Epithelial cell of prostate (primary cell): ENCODE measurements at regions not wholly inside any gene's neighbourhood (a gene's known extent, or its start where the extent isn't known, plus 50 kb on each side); places are given as distances from the start of the nearest gene placed in this dataset.

Experiments used
- DNase-seq: peaks from one replicate; pipeline ENCODE4 v3.0.0-alpha.2; 2011; ENCODE audit warnings: low read depth, low spot score
- H3K27ac ChIP-seq: fragments of 450-650 bp; 2 replicates; pipeline ENCODE4 v1.5.1; 2017; ENCODE audit warnings: mild to moderate bottlenecking

GRCh38 chr3:62970648-62971047 lies 95.4 kb upstream of the CADPS start:
- no peak for DNase-seq
- H3K27ac ChIP-seq: no peak overlapping the region

GRCh38 chr3:62975566-62975965 lies 100.3 kb upstream of the CADPS start:
- H3K27ac ChIP-seq: no peak overlapping the region
- no peak for DNase-seq

GRCh38 chr3:62981962-62982361 lies 106.7 kb upstream of the CADPS start:
- H3K27ac ChIP-seq: no peak overlapping the region
- no peak for DNase-seq

- H3K27ac ChIP-seq: no peak overlapping the region
- DNase-seq: no peak
These were observed 107.7 kb upstream of the CADPS start for GRCh38 chr3:62982795-62983455.

GRCh38 chr3:62986061-62986460 lies 110.8 kb upstream of the CADPS start:
- H3K27ac ChIP-seq: no peak overlapping the region
- DNase-seq: no peak

- no peak overlapping the region for H3K27ac ChIP-seq
- no peak for DNase-seq
These were observed 112.5 kb upstream of the CADPS start for GRCh38 chr3:62987721-62988120.

- H3K27ac ChIP-seq: no peak overlapping the region
These were observed 115.6 kb upstream of the CADPS start for GRCh38 chr3:62990704-62991413.

GRCh38 chr3:62992520-62992919 lies 117.3 kb upstream of the CADPS start:
- no peak for DNase-seq
- no peak overlapping the region for H3K27ac ChIP-seq

More at GRCh38 chr3:62990704-62991413, 115.6 kb upstream of the CADPS start:
- no peak for DNase-seq

- no peak overlapping the region for H3K27ac ChIP-seq
- DNase-seq: no peak
These were observed 119.9 kb upstream of the CADPS start for GRCh38 chr3:62995119-62995518.

- no peak for DNase-seq
These were observed 120.3 kb upstream of the CADPS start for GRCh38 chr3:62995530-62995929.

GRCh38 chr3:62997369-62997768 lies 122.2 kb upstream of the CADPS start:
- H3K27ac ChIP-seq: no peak overlapping the region
- DNase-seq: no peak

More at GRCh38 chr3:62995530-62995929, 120.3 kb upstream of the CADPS start:
- no peak overlapping the region for H3K27ac ChIP-seq

- no peak for DNase-seq
- H3K27ac ChIP-seq: no peak overlapping the region
These were observed 123.9 kb upstream of the CADPS start for GRCh38 chr3:62999158-62999557.

- no peak overlapping the region for H3K27ac ChIP-seq
- DNase-seq: no peak
These were observed 124.6 kb upstream of the CADPS start for GRCh38 chr3:62999791-63000190.

- no peak overlapping the region for H3K27ac ChIP-seq
- no peak for DNase-seq
These were observed 129.2 kb upstream of the CADPS start for GRCh38 chr3:63004448-63004847.

GRCh38 chr3:63015614-63016309 lies 140.5 kb upstream of the CADPS start:
- DNase-seq: no peak

GRCh38 chr3:63022114-63022513 lies 146.9 kb upstream of the CADPS start:
- H3K27ac ChIP-seq: no peak overlapping the region
- no peak for DNase-seq

More at GRCh38 chr3:63015614-63016309, 140.5 kb upstream of the CADPS start:
- H3K27ac ChIP-seq: no peak overlapping the region

GRCh38 chr3:63026722-63027121 lies 151.5 kb upstream of the CADPS start:
- H3K27ac ChIP-seq: no peak overlapping the region
- DNase-seq: no peak

- no peak for DNase-seq
- H3K27ac ChIP-seq: no peak overlapping the region
These were observed 154.1 kb upstream of the CADPS start for GRCh38 chr3:63029326-63029725.

GRCh38 chr3:63029921-63030320 lies 154.7 kb upstream of the CADPS start:
- no peak overlapping the region for H3K27ac ChIP-seq

GRCh38 chr3:63030666-63031065 lies 155.4 kb upstream of the CADPS start:
- no peak overlapping the region for H3K27ac ChIP-seq
- no peak for DNase-seq

More at GRCh38 chr3:63029921-63030320, 154.7 kb upstream of the CADPS start:
- no peak for DNase-seq

GRCh38 chr3:63032881-63033280 lies 157.7 kb upstream of the CADPS start:
- DNase-seq: no peak
- H3K27ac ChIP-seq: no peak overlapping the region
